ENCODE measurements at regions not wholly inside any gene's neighbourhood (a gene's known extent, or its start where the extent isn't known, plus 50 kb on each side); places are given as distances from the start of the nearest gene placed in this dataset.

DNA sequence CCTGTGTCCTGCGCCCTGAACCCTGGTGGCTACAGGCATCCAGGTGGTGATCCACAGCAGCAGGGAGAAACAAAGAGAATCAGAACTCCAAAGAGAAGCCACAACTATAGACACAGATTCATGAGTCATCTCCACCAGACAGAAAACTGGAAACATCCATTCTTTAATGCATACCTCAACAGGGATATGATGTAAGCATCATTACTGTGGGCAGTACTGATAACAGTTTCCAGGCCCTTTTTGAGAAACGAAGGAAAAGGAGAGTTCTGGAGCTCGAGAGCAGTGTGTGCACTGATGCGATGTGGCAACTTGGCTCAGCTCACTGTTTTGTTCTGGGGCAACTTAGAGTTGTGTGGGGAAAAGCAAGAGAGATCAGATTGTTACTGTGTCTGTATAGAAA lies 215.6 kb upstream of the ADAMTS16 start:
- TF ChIP-seq, protein P1, sequence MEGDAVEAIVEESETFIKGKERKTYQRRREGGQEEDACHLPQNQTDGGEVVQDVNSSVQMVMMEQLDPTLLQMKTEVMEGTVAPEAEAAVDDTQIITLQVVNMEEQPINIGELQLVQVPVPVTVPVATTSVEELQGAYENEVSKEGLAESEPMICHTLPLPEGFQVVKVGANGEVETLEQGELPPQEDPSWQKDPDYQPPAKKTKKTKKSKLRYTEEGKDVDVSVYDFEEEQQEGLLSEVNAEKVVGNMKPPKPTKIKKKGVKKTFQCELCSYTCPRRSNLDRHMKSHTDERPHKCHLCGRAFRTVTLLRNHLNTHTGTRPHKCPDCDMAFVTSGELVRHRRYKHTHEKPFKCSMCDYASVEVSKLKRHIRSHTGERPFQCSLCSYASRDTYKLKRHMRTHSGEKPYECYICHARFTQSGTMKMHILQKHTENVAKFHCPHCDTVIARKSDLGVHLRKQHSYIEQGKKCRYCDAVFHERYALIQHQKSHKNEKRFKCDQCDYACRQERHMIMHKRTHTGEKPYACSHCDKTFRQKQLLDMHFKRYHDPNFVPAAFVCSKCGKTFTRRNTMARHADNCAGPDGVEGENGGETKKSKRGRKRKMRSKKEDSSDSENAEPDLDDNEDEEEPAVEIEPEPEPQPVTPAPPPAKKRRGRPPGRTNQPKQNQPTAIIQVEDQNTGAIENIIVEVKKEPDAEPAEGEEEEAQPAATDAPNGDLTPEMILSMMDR (IDR thresholded peaks at IDR 0.05) = no peak
- TF ChIP-seq POLR2A (IDR thresholded peaks at IDR 0.05) = no peak

Data from thyroid gland (tissue), 4 donors.